Suprapubic skin (tissue), 4 donors: ENCODE measurements at regions not wholly inside any gene's neighbourhood (a gene's known extent, or its start where the extent isn't known, plus 50 kb on each side); places are given as distances from the start of the nearest gene placed in this dataset.

ENCODE experiments used
- CTCF ChIP-seq, 2 donors: fragments of 200-600 bp in 1 of 2; fragments of 450-650 bp in 1 of 2; sonication (generic) in 1 of 2; IDR thresholded peaks; one replicate each; pipeline ENCODE4 v1.5.1; 2016 to 2019; ENCODE audit warnings: antibody characterized with exemption in 2 of 2, mild to moderate bottlenecking in 1 of 2, moderate library complexity in 1 of 2
- EP300 ChIP-seq: sonication (generic); formaldehyde crosslinking; IDR thresholded peaks from one replicate; pipeline ENCODE4 v1.6.1; 2017; ENCODE audit warnings: antibody characterized with exemption
- POLR2A ChIP-seq, 2 donors: fragments of 450-650 bp; IDR thresholded peaks; one replicate each; pipeline ENCODE4 v1.6.1; 2017; ENCODE audit warnings: antibody characterized with exemption in 2 of 2, mild to moderate bottlenecking in 2 of 2, moderate library complexity in 2 of 2
- POLR2AphosphoS5 ChIP-seq, 3 donors: sonication (generic); formaldehyde crosslinking; IDR thresholded peaks; one replicate each; pipeline ENCODE4 v1.6.1; 2017; ENCODE audit warnings: antibody characterized with exemption in 3 of 3

- no peak for TF ChIP-seq POLR2A (IDR thresholded peaks at IDR 0.05)
- no peak for TF ChIP-seq CTCF (IDR thresholded peaks at IDR 0.05)
- no peak for TF ChIP-seq EP300
- TF ChIP-seq POLR2AphosphoS5 (IDR thresholded peaks at IDR 0.05): no peak
These were observed 212.9 kb upstream of the FAR2 start for GRCh38 chr12:28936221-28936620.
